ENCODE measurements at regions not wholly inside any gene's neighbourhood (a gene's known extent, or its start where the extent isn't known, plus 50 kb on each side); places are given as distances from the start of the nearest gene placed in this dataset.

DNA sequence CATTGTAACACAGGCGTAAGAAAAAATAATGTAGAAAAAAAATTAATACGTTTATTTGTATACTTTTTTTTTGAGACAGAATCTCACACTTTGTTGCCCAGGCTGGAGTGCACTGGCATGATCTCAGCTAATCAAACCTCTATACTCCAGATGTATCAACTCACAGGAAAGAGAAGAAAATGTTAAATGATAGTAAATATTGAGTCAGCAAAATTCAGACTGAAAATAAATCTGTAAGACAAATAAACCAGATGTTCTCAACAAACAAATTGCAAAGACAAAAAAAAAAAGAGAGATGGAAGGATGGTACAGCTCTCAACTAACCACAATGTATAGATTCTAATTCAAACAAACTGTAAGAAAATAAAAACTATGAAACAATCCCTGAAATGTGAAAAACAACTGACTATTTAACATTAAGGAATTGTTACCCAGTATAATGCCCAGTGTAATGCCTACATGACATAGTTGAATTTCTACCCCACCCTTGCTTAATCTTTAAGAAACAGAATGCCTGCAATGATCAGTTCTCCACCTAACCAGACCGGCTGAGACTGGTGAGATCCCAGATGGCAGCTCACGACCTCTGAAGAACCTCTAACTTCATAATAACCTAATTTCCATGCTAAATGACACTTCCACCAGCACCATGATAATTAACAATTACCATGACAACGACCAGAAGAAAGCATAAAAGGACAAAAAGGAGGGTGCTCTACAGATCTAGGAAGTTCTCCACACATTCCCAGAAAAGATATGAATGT lies 272.0 kb upstream of the GNAI1 start:
- no peak for DNase-seq

DNA sequence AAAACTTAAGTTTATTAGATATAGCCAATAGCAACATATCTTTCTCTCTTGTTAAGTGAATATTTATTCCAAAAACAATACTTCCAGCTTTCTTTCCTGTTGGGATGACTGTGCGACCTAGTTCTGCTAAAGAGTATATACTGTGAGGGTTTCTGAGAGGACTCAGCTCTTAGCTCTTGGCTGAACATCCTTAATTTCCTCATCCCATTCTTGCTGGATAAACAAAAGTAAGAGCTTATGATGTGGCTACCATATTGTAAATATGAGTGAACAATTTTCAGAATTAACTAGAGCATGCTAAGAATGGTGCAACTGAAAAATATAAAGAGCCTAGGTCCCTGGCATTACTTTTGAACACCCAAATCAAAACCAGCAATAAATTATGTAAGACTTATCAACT lies 279.5 kb upstream of the GNAI1 start:
- DNase-seq = no peak

DNA sequence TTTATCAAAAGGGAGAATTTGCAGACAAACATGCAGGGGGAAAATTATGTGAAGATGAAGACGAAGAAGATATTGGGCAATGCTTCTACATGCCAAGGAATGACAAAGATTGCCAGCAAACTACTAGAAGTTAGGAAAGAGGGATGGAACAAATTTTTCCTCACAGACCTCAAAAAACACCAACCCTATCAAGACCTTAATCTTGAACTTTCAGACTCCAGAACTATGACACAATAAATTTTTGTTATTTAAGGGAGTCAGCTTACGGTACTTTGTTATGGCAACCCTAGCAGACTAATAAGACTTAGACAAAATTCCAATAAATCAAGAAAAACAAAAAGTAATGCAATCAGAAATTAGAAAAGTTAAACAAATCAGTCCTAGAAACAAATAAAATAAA lies 280.0 kb upstream of the GNAI1 start:
- no peak for DNase-seq

DNA sequence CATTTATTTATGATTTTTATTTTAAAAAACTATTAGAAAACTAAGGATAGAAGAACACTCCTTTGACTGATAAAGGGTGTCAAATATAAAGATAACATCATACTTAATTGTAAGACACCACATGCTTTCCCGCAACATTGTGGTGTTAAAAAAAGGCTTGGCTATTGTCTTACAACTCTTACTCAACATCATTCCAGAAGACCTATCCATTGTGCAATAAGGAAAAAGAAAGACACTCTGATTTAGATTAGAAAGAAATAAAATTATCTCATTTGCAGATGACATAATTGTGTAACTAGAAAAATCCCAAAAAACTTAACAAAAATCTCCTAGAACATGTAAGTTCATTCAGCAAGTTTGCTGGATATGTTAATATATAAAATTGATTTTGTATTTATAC lies 296.7 kb upstream of the GNAI1 start:
- no peak for DNase-seq

DNA sequence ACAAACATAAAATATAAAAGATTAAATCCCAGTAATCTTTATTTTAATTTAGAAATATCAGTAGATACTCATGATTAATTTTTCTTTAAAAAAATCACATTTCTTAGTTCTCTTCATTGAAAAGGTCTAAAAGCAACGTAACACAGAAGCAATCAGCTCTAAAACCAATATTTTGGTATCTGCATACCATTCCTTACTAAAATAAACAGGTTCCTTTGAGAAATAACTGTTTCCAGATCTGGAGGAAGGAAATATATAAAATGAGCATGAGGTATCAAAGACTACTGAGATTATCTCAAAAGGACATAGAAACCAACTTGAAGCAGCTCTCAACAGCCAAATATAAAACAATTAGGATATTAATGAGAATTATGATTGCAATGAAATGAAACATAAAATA lies 301.0 kb upstream of the GNAI1 start:
- no peak for DNase-seq

DNA sequence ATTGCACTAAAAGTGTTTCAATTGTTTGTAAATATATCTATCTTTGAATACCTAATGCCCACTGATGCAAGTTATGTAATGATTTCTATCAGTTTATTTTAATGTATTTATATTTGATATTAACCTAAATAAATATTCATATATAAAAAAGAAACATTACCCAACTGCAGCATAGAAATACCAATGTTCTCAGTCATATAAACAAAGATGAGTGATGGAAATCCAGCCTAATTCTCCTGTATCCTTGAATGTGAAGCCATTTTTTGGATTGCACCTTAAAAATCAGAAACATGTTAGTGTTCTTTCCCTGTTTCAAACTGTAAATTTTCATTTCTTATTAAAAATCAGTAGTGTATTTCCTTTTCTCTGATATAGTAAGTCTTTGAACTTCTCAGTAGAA lies 305.8 kb upstream of the GNAI1 start:
- DNase-seq = no peak

DNA sequence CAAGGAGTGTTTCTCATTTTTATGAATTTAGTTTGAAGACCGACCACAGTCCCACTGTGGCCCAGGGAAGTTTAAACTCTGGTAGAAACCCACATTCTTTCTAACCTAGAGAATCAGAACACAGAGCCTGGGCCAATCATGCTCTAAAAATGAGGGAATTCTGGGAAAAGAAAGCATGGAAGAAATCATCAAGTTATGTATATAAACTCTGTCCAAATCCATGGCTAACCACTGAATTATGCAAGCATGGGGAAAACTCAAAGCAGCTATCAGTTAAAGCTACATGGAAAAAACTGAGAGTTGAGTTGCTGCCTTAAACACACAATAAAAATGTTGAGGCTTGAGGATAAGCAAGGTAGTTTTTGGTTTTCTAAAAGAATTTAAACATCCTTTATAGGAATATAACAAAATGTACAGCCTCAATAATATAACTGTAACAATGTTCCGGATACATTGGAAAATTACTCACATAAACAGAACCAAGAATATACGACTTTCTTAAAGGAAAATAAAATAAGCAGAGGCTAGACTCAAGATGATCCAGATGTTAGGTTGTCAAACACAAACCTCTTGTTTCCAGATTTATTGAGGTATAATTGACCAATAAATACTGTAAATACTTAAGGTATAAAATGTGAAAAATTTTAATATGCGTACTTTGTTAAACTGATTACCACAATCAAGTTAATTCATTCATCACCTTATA lies 311.2 kb upstream of the GNAI1 start:
- DNase-seq = no peak

DNA sequence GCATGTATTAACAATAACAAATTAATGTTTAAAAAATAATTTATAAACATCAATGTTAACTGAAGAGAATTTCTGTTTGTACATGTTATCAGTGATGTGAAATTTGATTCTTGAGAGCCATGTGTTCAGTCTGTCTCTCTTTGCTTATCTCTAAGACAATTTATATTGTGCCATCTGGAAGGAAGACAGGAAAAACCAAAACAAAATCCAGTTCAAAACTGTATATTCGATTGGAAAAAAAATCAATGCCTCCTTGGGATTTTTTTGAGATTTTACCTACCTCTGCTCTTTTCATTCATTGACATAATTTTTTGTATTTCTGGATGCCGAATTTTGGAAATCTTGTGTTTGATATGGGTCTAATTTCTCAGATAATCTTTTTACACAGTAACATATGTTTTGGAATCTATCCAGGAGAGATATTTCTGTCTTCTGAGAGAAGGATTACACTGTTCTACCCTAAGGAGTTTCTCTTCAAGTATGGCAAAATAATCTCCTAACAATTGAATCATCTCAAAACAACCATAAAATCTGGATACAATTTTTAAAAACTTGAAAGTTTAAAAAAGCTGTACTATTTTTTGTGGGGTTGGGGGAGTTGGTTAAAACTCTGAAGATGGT lies 311.9 kb upstream of the GNAI1 start:
- no peak for DNase-seq

DNA sequence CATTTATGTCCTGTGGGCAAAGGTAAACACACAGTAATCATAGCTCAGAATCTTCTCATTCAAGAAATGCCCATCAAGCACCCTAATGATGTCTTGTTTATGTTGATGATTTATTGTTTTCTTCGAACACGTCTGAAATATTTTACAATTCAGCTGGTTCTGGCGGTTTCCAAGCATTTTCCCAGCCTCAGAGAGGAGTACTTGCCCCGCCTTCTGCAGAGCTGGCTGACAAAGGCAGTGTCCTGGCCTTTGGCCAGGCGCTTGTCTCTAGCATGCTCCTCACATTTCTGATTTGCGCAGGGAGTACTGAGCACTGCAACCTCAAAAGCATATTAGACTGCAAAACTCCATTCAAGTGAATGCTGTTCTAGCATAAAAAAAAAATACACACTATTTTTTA lies 314.2 kb upstream of the GNAI1 start:
- no peak for DNase-seq

DNA sequence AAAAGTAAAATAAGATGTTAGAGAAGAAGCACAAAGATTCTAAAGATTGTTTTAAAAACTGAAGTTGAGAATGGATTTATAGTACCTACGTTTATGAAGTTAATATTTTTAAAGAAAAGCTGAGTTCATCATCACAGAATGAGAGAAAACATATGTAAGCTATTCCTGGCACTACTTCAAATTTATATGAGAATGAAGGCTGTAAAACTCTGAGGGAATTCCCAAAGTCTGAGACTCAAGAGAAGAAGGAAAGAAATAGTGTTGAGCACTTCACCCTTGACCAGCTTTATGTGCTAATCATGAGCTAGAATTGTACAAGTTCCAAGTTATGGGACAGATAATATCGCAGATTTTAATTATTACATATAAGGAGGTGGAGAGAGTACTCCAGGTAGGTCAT lies 323.7 kb upstream of the GNAI1 start:
- no peak for DNase-seq

DNA sequence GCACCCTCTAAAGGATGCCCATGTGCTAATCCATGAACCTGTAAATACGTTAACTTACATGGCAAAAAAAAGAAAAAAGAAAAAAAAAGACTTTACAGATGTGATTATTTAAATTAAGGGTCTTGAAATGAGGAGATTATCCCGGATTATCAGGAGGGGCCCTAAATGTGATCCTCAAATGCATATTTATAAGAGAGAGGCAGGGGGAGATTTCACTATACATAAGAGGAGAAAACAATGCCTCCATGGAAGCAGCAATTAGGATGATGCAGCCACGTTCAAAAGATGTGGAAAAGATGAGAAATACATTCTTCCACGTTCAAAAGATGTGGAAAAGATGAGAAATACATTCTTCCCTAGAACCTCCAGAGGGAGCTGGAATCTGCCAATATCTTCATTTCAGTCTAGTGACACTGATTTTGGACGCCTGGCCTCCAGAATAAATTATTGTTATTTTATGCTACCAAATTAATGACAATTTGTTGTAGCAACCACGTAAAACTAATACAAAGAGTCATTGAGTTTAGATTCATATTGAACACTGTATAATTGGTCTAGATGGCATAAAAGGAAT lies 328.4 kb upstream of the GNAI1 start:
- no peak for DNase-seq

DNA sequence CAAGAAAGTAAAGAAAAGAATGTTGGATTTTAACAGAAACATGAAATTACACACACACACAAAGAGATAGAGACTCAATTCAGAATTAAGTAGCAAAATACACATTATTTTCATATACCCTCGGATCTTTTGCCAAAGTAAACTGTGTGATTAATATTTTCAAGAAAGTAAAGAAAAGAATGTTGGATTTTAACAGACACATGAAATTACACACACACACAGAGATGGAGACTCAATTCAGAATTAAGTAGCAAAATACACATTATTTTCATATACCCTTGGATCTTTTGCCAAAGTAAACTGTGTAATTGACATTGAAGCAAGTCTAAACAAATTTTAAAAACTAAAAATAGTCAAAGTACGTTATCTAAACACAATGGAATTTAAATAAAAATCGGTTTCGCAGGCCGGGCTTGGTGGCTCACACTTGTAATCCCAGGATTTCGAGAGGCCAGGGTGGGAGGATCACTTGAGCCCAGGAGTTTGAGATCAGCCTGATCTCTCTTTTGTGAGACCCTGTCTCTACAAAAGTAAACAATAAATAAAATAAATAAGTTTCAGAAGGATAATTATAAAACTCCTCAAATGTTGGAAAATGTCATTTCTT lies 337.3 kb upstream of the MAGI2 start:
- no peak for DNase-seq

DNA sequence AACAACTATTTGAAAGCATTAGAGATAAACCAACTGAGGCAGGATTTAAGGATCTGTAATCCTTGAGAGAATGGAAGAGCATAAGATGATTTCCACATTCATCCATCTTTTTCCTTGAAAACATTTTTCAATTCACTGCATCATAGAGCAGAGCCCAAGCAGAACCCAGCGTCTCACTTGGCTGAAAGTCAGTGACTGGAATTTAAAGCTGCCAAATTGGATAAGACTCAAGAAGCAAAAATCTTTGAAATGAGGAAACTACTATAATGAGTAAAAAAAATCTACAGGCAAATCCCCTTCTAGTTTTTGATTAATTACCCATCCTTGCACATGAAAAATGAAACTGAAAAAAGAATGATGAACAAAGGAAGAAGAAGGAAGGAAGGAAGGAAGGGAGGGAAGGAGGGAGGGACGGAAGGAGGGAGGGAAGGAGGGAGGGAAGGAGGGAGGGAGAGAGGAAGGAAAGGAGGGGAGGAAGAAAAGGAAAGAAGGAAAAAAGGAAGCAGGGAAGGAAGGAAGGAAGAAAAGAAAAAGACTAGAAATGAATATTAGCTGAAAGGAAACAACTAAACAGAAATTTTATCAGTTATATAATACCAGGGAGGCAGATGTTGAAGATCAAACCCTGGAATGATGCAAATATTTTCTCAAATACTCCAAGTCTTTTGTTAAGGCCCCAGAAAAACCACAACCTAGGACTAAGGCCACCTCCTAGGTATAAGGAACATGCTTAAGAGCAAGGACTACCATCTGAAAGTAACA lies 336.3 kb upstream of the MAGI2 start:
- no peak for DNase-seq

DNA sequence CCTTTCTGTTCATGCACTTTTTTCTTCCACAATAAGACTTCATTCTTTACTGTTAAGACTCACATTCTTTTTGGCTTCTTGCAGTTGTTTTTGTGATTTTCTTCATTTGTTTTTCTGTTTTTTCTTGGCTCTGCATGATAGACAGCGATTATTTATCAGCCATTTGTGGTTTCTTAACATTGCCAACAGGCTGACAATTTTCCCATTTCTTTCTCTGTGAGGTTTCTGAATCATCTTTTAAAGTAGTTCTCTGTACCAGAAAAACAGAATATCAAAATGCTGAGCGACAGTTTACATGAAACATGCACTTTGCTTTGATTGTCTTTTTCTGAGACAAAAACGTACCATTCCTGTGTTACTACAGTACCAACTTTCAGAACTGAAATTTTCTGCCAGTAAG lies 334.2 kb upstream of the MAGI2 start:
- no peak for DNase-seq

DNA sequence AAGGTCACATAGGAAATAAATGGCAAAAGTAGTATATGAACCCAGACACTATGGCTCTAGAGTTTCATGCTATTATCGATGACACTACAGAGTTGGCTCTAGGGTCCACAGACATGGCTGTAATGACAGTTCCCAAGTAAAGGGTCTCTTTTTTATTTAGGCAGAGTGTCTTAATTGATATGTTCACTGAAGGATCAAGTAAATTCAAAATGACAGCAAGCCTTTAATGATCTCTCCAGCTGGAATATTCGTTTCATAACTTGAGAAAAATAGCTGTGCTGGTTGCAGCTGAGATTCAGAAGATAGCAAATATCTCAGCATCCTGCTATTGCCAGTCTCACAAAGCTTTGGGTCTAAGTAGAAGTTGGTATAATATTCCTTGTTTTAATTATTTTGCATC lies 333.6 kb upstream of the MAGI2 start:
- DNase-seq = no peak

DNA sequence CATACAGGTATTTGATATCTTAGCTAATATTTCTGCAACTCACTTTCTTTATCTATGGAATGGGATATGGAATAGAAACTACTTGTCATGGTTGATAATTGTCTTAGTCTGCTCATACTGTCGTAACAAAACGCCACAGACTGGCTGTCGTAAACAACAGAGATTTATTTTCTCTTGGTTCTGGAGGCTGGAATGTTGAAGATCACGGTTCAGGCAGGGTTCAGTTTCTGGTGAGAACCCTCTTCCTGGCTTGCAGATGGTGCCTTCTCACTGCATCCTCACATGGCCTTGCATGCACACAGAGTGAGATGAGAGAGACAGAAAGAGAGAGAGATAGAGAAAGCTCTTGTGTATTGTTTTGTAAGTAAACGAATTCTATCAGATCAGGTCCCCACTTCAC lies 332.7 kb upstream of the MAGI2 start:
- DNase-seq = no peak

DNA sequence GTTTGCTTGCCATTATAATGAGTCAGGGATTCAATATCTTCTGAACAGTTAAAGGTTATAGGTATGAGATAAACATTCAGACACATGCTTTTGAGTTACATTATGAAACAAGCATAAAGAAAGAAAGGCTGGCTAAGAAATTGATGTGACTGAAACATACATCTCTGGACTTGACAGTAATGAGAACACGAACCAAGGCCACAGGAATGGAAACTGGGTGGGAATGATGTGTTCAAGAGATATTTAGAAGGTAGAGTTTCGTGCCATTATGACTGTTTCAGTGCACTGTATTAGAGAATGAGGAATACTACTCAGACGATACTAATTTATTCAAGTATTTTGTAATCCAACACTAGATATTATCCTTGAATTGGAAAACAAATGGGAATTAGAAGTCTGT lies 332.1 kb upstream of the MAGI2 start:
- no peak for DNase-seq

DNA sequence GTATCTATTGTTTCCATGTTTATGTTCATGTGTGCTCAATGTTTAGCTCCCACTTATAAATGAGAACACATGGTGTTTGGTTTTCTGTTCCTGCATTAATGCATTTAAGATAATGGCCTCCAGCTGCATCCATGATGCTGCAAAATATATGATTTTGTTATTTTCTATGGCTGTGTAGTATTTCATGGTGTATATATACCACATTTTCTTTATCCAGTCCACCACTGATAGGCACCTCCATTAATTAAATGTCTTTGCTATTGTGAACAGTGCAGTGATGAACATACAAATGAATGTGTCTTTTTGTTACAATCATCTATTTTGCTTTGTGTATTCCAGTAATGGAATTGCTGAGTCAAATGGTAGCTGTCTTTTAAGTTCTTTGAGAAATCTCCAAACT lies 329.4 kb upstream of the MAGI2 start:
- no peak for DNase-seq

DNA sequence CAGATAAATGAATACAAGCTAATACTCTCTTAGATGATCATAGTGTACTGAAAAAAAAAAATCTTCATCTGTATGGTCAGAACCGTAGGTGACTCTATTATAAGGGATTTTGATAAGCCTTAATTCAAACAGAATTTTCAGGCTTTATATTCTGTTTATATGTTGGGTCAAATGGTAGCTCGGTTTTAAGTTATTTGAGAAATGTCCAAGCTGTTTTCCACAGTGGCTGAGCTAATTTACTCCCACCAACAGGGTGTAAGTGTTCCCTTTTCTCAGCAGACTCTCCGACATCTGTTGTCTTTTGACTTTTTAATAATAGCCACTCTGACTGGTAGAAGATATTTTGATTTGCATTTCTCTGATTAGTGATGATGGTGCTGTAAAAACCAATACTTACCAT lies 328.8 kb upstream of the MAGI2 start:
- DNase-seq = no peak

DNA sequence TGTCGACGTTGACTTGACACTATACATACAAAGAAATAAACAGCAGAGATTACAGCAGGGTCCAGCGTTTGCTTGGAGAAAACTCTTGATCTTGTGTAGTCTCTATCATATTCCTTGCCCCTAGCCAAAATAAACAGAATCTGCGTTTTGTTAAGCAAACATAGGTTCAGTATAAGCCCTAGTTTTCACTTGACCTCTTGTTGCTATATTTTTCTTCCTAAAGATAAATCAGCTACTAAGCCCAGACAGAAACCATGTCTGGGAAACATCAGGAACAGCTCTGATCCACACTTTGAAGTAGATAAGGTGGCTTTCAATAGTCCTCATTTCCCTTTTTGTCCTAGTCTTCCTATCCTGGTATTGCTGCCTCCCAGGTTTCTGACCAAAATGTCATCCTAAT lies 328.2 kb upstream of the MAGI2 start:
- no peak for DNase-seq

DNA sequence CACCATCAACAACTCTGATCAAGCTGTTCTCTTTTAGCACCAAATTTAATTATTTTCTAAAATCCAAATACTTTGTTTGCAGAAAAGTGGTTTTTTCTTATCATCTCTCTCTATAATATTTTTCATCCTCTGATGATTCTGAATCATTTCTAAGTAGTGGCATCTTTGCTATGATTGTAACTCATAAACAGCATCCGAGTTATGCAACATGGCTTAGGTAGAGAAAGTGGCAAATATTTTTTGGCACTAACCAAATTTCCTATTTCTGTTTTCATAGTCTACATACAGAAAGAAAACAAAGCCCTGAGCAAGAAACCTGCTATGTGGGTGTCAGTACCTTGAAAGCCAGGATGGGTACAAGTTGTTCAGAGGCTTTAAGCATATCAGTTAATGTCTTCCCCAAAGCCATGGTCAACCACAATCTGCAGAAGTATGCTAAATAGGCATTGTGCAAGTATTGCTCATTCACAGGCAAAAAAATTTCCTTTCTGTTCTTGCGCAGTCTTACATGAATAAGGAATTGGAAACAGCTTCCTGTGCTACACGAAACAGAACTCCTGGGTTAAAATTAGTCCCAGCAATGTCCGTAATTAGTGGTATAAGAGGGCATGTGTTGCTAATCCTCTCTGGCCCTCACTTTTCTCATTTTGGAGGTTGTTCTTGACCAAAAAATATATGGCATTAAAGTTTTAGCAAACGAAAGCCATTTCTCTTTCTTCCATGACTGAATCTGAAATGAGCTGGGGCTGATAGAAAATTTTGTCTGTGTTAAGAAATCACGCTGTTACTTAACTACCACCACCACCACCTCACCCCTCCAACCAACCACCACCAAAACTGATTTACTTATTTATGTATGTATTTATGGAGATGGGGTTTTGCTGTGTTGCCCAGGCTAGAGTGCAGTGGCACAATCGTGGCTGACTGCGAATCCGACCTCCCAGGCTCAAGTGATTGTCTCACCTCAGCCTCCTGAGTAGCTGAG lies 325.6 kb upstream of the MAGI2 start:
- no peak for DNase-seq

DNA sequence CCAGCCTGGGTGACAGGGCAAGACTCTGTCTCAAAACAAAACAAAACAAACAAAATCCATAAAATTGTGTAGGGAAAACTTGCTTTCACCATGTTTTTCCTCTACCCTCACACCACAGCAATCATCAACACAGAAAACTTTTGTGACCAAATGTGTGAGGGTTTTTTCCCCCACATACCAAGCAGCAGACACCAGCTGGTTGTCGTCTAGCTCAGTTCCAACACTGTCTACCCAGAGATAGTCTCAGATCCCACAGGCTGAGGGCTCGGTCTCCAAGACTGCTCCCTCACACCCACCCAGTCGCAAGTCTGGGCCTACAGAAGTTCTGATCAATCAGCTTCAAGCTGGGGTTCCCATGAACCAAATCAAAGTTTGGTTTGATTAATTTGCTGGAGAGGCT lies 322.4 kb upstream of the MAGI2 start:
- no peak for DNase-seq

Measured in CD4-positive, alpha-beta T cell treated with Interleukin-15 for 1 hour (primary cell).